ENCODE measurements at regions not wholly inside any gene's neighbourhood (a gene's known extent, or its start where the extent isn't known, plus 50 kb on each side); places are given as distances from the start of the nearest gene placed in this dataset.

- no peak for TF ChIP-seq CTCF (IDR thresholded peaks at IDR 0.05 in 4 of 5, conservative IDR thresholded peaks at IDR 0.05 in 1 of 5)
- TF ChIP-seq POLR2A (IDR thresholded peaks at IDR 0.05), result no peak
These were observed 163.6 kb downstream of the FAM43A start for GRCh38 chr3:194849166-194849875.

All from gastrocnemius medialis (tissue), 4 donors.